ENCODE measurements at regions not wholly inside any gene's neighbourhood (a gene's known extent, or its start where the extent isn't known, plus 50 kb on each side); places are given as distances from the start of the nearest gene placed in this dataset.
A peak's percentile ranks its signal among the peaks of the same experiment; 100 is the strongest.
"Not testable (repeated sequence)": the region's sequence is repeated elsewhere in the genome, so short reads cannot be mapped to it uniquely, and the experiment has no call there.

- ATAC-seq (ENCODE audit: low read depth) (no peak), DNase-seq (ENCODE audit: low spot score in 2 of 2) (no peak)
- H3K36me3 Mint-ChIP-seq, result peaks cover 13% of the 10 kb centered on the region
- no peak overlapping the region for H3K4me3 Mint-ChIP-seq
- no peaks in the 10 kb centered on the region for H3K27me3 Mint-ChIP-seq
- peaks cover 10% of the 10 kb centered on the region for H3K9me3 Mint-ChIP-seq
- H3K4me1 Mint-ChIP-seq, result no peaks in the 10 kb centered on the region
- H3K27ac Mint-ChIP-seq, result no peak overlapping the region
These were observed 100.7 kb upstream of the TNFSF4 start for GRCh38 chr1:173307845-173308244.

- peaks cover 12% of the 10 kb centered on the region for H3K36me3 Mint-ChIP-seq
- no peak for ATAC-seq (ENCODE audit: low read depth)
- no peak overlapping the region for H3K4me3 Mint-ChIP-seq
- H3K4me1 Mint-ChIP-seq, result peaks cover 2% of the 10 kb centered on the region
- DNase-seq (ENCODE audit: low spot score in 2 of 2), result no peak
- no peaks in the 10 kb centered on the region for H3K27me3 Mint-ChIP-seq
- H3K9me3 Mint-ChIP-seq, result peaks cover 5% of the 10 kb centered on the region
- H3K27ac Mint-ChIP-seq, result no peak overlapping the region
These were observed 107.5 kb upstream of the TNFSF4 start for GRCh38 chr1:173314656-173315055.

GRCh38 chr1:173315296-173315695 is 108.2 kb upstream of the TNFSF4 start:
- peaks cover 3% of the 10 kb centered on the region for H3K9me3 Mint-ChIP-seq
- ATAC-seq (ENCODE audit: low read depth) (no peak), DNase-seq (ENCODE audit: low spot score in 2 of 2) (no peak)
- peaks cover 10% of the 10 kb centered on the region for H3K36me3 Mint-ChIP-seq
- peaks cover 2% of the 10 kb centered on the region for H3K4me1 Mint-ChIP-seq
- H3K27me3 Mint-ChIP-seq, result no peaks in the 10 kb centered on the region
- no peak overlapping the region for H3K27ac Mint-ChIP-seq
- H3K4me3 Mint-ChIP-seq, result no peak overlapping the region

- H3K4me1 Mint-ChIP-seq, result peaks cover 2% of the 10 kb centered on the region
- ATAC-seq (ENCODE audit: low read depth) (no peak), DNase-seq (ENCODE audit: low spot score in 2 of 2) (no peak)
- H3K36me3 Mint-ChIP-seq, result peaks cover 8% of the 10 kb centered on the region
- H3K27ac Mint-ChIP-seq, result no peak overlapping the region
- H3K27me3 Mint-ChIP-seq, result no peaks in the 10 kb centered on the region
- no peak overlapping the region for H3K4me3 Mint-ChIP-seq
- peaks cover 1% of the 10 kb centered on the region for H3K9me3 Mint-ChIP-seq
These were observed 111.7 kb upstream of the TNFSF4 start for GRCh38 chr1:173318788-173319187.

- not testable (repeated sequence) for ATAC-seq (ENCODE audit: low read depth); H3K27ac Mint-ChIP-seq; H3K9me3 Mint-ChIP-seq; H3K4me1 Mint-ChIP-seq; H3K4me3 Mint-ChIP-seq; H3K27me3 Mint-ChIP-seq; DNase-seq (ENCODE audit: low spot score in 2 of 2); H3K36me3 Mint-ChIP-seq
These were observed 117.2 kb upstream of the TNFSF4 start for GRCh38 chr1:173324352-173324751.

- ATAC-seq (ENCODE audit: low read depth); H3K27me3 Mint-ChIP-seq; H3K4me3 Mint-ChIP-seq; H3K27ac Mint-ChIP-seq; H3K36me3 Mint-ChIP-seq; DNase-seq (ENCODE audit: low spot score in 2 of 2); H3K9me3 Mint-ChIP-seq: not testable (repeated sequence)
- peaks cover 15% of the 10 kb centered on the region for H3K4me1 Mint-ChIP-seq
These were observed 120.9 kb upstream of the TNFSF4 start for GRCh38 chr1:173327987-173328386.

GRCh38 chr1:173328961-173329360 is 121.8 kb upstream of the TNFSF4 start:
- no peaks in the 10 kb centered on the region for H3K9me3 Mint-ChIP-seq
- no peak overlapping the region for H3K4me3 Mint-ChIP-seq
- peaks cover 15% of the 10 kb centered on the region for H3K4me1 Mint-ChIP-seq
- no peak overlapping the region for H3K27ac Mint-ChIP-seq
- no peaks in the 10 kb centered on the region for H3K27me3 Mint-ChIP-seq
- no peak for DNase-seq (ENCODE audit: low spot score in 2 of 2)
- no peak for ATAC-seq (ENCODE audit: low read depth)
- peaks cover 2% of the 10 kb centered on the region for H3K36me3 Mint-ChIP-seq

GRCh38 chr1:173329726-173330125 is 122.6 kb upstream of the TNFSF4 start:
- no peak for DNase-seq (ENCODE audit: low spot score in 2 of 2)
- Mint-ChIP-seq H3K4me1 (peaks cover 15% of the 10 kb centered on the region), H3K4me3 (no peak overlapping the region), H3K36me3 (peaks cover 2% of the 10 kb centered on the region), H3K27me3 (no peaks in the 10 kb centered on the region), H3K9me3 (no peaks in the 10 kb centered on the region), H3K27ac (no peak overlapping the region)
- ATAC-seq (ENCODE audit: low read depth), result no peak

GRCh38 chr1:173330149-173330951 is 123.2 kb upstream of the TNFSF4 start:
- H3K36me3 Mint-ChIP-seq, result no peaks in the 10 kb centered on the region
- H3K27ac Mint-ChIP-seq, result peak overlapping the region; percentile 86
- peaks cover 15% of the 10 kb centered on the region for H3K4me1 Mint-ChIP-seq
- H3K27me3 Mint-ChIP-seq, result no peaks in the 10 kb centered on the region
- H3K9me3 Mint-ChIP-seq, result no peaks in the 10 kb centered on the region
- ATAC-seq (ENCODE audit: low read depth), result no peak
- peak overlapping the region; percentile 70 for H3K4me3 Mint-ChIP-seq
- DNase-seq (ENCODE audit: low spot score in 2 of 2), result no peak

GRCh38 chr1:173330952-173331548 is 123.9 kb upstream of the TNFSF4 start:
- Mint-ChIP-seq H3K27ac (peak overlapping the region; percentile 86), H3K4me3 (peak overlapping the region; percentile 70), H3K4me1 (peaks cover 15% of the 10 kb centered on the region)
- H3K9me3 Mint-ChIP-seq; DNase-seq (ENCODE audit: low spot score in 2 of 2); H3K27me3 Mint-ChIP-seq; H3K36me3 Mint-ChIP-seq: not testable (repeated sequence)
- peak; percentile 87 for ATAC-seq (ENCODE audit: low read depth)

- no peak for DNase-seq (ENCODE audit: low spot score in 2 of 2)
- Mint-ChIP-seq H3K4me1 (peaks cover 15% of the 10 kb centered on the region), H3K27me3 (no peaks in the 10 kb centered on the region), H3K36me3 (no peaks in the 10 kb centered on the region), H3K27ac (peak overlapping the region; percentile 86), H3K4me3 (no peak overlapping the region), H3K9me3 (no peaks in the 10 kb centered on the region)
- ATAC-seq (ENCODE audit: low read depth), result no peak
These were observed 124.9 kb upstream of the TNFSF4 start for GRCh38 chr1:173332026-173332425.

- Mint-ChIP-seq H3K4me3 (no peak overlapping the region), H3K4me1 (peaks cover 15% of the 10 kb centered on the region), H3K27ac (peak overlapping the region; percentile 71), H3K27me3 (no peaks in the 10 kb centered on the region), H3K9me3 (no peaks in the 10 kb centered on the region), H3K36me3 (peaks cover 2% of the 10 kb centered on the region)
- DNase-seq (ENCODE audit: low spot score in 2 of 2) (no peak), ATAC-seq (ENCODE audit: low read depth) (no peak)
These were observed 126.5 kb upstream of the TNFSF4 start for GRCh38 chr1:173333581-173333980.

- no peaks in the 10 kb centered on the region for H3K27me3 Mint-ChIP-seq
- DNase-seq (ENCODE audit: low spot score in 2 of 2), result no peak
- H3K36me3 Mint-ChIP-seq, result peaks cover 5% of the 10 kb centered on the region
- no peak overlapping the region for H3K27ac Mint-ChIP-seq
- peaks cover 4% of the 10 kb centered on the region for H3K4me1 Mint-ChIP-seq
- H3K9me3 Mint-ChIP-seq, result no peaks in the 10 kb centered on the region
- H3K4me3 Mint-ChIP-seq, result no peak overlapping the region
- ATAC-seq (ENCODE audit: low read depth), result no peak
These were observed 130.0 kb upstream of the TNFSF4 start for GRCh38 chr1:173337126-173337525.

- peaks cover 8% of the 10 kb centered on the region for H3K36me3 Mint-ChIP-seq
- H3K27ac Mint-ChIP-seq, result no peak overlapping the region
- no peaks in the 10 kb centered on the region for H3K4me1 Mint-ChIP-seq
- H3K9me3 Mint-ChIP-seq, result no peaks in the 10 kb centered on the region
- no peak for DNase-seq (ENCODE audit: low spot score in 2 of 2)
- H3K27me3 Mint-ChIP-seq, result no peaks in the 10 kb centered on the region
- no peak for ATAC-seq (ENCODE audit: low read depth)
- no peak overlapping the region for H3K4me3 Mint-ChIP-seq
These were observed 134.2 kb upstream of the TNFSF4 start for GRCh38 chr1:173341307-173341706.

- Mint-ChIP-seq H3K9me3 (no peaks in the 10 kb centered on the region), H3K27me3 (no peaks in the 10 kb centered on the region), H3K36me3 (peaks cover 8% of the 10 kb centered on the region), H3K4me3 (no peak overlapping the region), H3K27ac (no peak overlapping the region), H3K4me1 (no peaks in the 10 kb centered on the region)
- ATAC-seq (ENCODE audit: low read depth) (no peak), DNase-seq (ENCODE audit: low spot score in 2 of 2) (no peak)
These were observed 134.8 kb upstream of the TNFSF4 start for GRCh38 chr1:173341971-173342370.

All from memory B cell (primary cell).